Mesothelial cell of epicardium (in vitro differentiated cells): ENCODE measurements at regions not wholly inside any gene's neighbourhood (a gene's known extent, or its start where the extent isn't known, plus 50 kb on each side); places are given as distances from the start of the nearest gene placed in this dataset.

Experiments used
- DNase-seq, 2 experiments: peaks; one replicate each; pipeline ENCODE4 v3.0.0; 2021; ENCODE audit warnings: low spot score in 2 of 2; ENCODE audit not compliant: unreplicated experiment in 2 of 2
- H3K27ac Mint-ChIP-seq: 2 replicates; pipeline ENCODE4 v1.8.0; 2021; ENCODE audit warnings: mixed read lengths
- H3K27me3 Mint-ChIP-seq: 2 replicates; pipeline ENCODE4 v1.8.0; 2021; ENCODE audit warnings: low read depth, mixed read lengths
- H3K36me3 Mint-ChIP-seq: 2 replicates; pipeline ENCODE4 v1.8.0; 2021; ENCODE audit warnings: mixed read lengths
- H3K4me1 Mint-ChIP-seq: 2 replicates; pipeline ENCODE4 v1.8.0; 2021; ENCODE audit warnings: mixed read lengths
- H3K4me3 Mint-ChIP-seq: 2 replicates; pipeline ENCODE4 v1.8.0; 2021; ENCODE audit warnings: mild to moderate bottlenecking, moderate library complexity, mixed read lengths
- H3K9me3 Mint-ChIP-seq: 2 replicates; pipeline ENCODE4 v1.8.0; 2021; ENCODE audit warnings: mixed read lengths
- TF ChIP-seq, protein P1 (sequence below): fragments of 200-600 bp; sonication (generic); IDR thresholded peaks from one replicate; pipeline ENCODE4 v1.5.0; 2021; ENCODE audit warnings: antibody characterized with exemption; ENCODE audit not compliant: unreplicated experiment

DNA sequence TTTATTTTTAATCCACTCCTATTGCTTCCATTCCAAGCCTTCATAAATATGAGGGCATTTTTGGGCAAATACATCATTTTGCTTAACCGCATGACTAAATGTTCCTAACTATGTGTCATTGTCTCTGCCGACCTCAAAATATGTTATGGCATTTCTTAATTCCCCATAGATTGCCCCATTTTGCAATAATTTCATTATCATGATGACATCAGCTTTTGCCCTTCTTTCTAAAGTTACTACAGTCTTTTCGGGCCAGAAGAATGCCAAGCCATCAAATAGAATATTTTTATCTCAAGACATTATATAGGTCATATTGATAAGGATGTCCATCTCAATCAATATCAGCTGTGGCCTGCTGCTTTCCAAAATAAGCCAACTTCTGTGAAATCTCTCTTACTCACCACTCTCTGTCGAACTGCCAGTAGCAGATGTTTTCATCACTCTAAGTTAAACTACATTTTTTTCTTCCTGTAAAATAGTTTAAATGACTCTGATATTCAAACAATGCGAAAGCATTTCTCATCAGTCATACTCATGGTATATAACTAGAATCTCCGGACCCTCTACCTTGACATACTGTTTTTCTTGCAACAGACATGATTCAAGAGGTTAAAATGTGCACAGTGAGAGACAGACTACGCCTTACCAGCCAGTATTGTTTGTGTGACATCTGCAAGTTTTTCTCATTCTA lies 1254.6 kb upstream of the CELF2 start:
- H3K4me3 Mint-ChIP-seq, result no peak overlapping the region
- no peak for DNase-seq
- peaks cover 18% of the 10 kb centered on the region for H3K9me3 Mint-ChIP-seq
- peaks cover 3% of the 10 kb centered on the region for H3K36me3 Mint-ChIP-seq
- H3K27ac Mint-ChIP-seq, result no peak overlapping the region
- H3K27me3 Mint-ChIP-seq, result no peaks in the 10 kb centered on the region
- H3K4me1 Mint-ChIP-seq, result peaks cover 7% of the 10 kb centered on the region
- TF ChIP-seq, protein P1, sequence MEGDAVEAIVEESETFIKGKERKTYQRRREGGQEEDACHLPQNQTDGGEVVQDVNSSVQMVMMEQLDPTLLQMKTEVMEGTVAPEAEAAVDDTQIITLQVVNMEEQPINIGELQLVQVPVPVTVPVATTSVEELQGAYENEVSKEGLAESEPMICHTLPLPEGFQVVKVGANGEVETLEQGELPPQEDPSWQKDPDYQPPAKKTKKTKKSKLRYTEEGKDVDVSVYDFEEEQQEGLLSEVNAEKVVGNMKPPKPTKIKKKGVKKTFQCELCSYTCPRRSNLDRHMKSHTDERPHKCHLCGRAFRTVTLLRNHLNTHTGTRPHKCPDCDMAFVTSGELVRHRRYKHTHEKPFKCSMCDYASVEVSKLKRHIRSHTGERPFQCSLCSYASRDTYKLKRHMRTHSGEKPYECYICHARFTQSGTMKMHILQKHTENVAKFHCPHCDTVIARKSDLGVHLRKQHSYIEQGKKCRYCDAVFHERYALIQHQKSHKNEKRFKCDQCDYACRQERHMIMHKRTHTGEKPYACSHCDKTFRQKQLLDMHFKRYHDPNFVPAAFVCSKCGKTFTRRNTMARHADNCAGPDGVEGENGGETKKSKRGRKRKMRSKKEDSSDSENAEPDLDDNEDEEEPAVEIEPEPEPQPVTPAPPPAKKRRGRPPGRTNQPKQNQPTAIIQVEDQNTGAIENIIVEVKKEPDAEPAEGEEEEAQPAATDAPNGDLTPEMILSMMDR, result no peak

DNA sequence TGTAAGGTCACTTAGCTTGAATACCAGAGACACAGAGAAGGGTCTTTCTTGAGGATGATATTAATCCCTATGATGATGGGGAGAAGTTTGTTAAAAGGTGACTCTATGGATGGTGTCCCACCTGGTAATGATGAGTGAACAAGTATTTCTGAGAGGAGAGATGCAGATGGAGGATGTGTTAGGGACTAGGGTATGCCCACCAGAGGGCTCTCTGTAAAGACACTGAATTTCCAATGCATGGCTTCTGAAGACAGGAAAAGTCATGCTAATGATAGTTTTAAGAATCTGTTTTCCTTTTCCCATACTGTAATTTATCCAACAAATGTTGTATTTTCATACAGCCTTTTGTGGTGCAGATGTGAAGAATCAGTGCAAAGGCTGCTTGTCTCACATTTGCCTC lies 1250.9 kb upstream of the CELF2 start:
- H3K27ac Mint-ChIP-seq, result no peak overlapping the region
- H3K36me3 Mint-ChIP-seq, result peaks cover 1% of the 10 kb centered on the region
- no peak overlapping the region for H3K4me3 Mint-ChIP-seq
- TF ChIP-seq, protein P1, result no peak
- H3K27me3 Mint-ChIP-seq, result no peaks in the 10 kb centered on the region
- H3K9me3 Mint-ChIP-seq, result peaks cover 12% of the 10 kb centered on the region
- no peak for DNase-seq
- peaks cover 7% of the 10 kb centered on the region for H3K4me1 Mint-ChIP-seq

DNA sequence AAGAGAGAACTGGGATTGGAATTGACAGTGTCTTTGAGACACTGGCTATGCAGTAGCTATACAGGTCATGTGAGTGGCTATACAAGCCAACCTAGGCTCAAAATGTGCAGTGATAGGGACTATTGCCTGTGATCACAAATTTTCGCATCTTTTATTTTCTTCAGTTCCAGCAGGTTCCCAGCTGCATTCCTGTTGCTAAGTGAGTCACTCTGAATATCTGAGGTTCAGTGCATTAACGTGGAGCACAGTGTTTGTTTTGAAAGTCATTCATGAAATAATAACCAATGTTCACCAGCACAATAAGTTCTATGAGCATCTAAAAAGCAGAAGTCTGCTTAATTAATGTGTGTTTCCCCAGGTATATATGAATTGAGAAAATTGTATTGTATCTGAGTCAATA lies 1236.0 kb upstream of the CELF2 start:
- TF ChIP-seq, protein P1, result no peak
- no peaks in the 10 kb centered on the region for H3K36me3 Mint-ChIP-seq

DNA sequence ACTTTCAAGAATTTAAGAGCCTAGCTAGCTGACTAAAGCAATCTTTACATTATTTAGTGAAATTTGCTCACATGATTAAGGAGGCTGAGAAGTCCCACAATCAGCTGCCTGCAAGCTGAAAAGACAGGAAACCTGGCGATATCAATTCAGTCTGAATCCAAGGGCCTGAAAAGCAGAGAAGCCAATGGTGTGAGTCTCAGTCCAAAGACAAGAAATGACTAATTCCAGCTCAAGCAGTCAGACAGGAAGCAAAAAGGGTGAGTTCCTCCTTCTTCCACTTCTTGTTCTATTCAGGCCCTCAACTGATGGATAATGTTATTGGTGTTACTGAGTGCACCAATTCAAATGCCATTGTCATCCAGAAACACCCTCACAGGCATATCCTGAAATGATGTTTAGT lies 1231.6 kb upstream of the CELF2 start:
- TF ChIP-seq, protein P1, result no peak
- H3K4me1 Mint-ChIP-seq, result no peaks in the 10 kb centered on the region
- peaks cover 10% of the 10 kb centered on the region for H3K9me3 Mint-ChIP-seq
- H3K4me3 Mint-ChIP-seq, result no peak overlapping the region
- peaks cover 19% of the 10 kb centered on the region for H3K27me3 Mint-ChIP-seq
- no peak for DNase-seq
- no peaks in the 10 kb centered on the region for H3K36me3 Mint-ChIP-seq
- no peak overlapping the region for H3K27ac Mint-ChIP-seq

More for the DNA sequence above, 1236.0 kb upstream of the CELF2 start:
- Mint-ChIP-seq H3K27ac (no peak overlapping the region), H3K27me3 (peaks cover 1% of the 10 kb centered on the region), H3K4me3 (no peak overlapping the region), H3K4me1 (peaks cover 5% of the 10 kb centered on the region), H3K9me3 (peaks cover 10% of the 10 kb centered on the region)
- no peak for DNase-seq

DNA sequence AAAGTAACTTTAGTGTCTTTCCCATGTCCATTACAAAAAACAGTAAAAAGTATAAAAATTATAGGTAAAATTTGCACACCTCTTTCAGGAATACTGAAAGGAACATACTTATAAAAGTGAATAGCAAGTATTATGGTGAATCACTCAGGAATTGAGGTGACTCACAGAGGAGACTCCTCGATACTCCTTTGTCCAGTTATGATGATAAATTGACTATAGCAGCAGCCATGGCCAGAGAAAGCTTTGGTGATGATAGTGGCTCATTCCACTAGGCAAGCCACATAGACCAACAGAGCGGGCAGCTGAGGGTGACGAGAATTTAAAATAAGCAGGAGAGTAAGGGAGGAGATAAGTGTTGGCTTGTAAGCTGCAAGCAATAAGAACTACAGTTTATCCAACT lies 1231.1 kb upstream of the CELF2 start:
- Mint-ChIP-seq H3K27me3 (peaks cover 19% of the 10 kb centered on the region), H3K27ac (no peak overlapping the region), H3K4me1 (no peaks in the 10 kb centered on the region), H3K9me3 (peaks cover 10% of the 10 kb centered on the region), H3K4me3 (no peak overlapping the region), H3K36me3 (no peaks in the 10 kb centered on the region)
- TF ChIP-seq, protein P1, result no peak
- no peak for DNase-seq
